NCI-H2029 treated with DMSO at 0.1 percent for 48 hours (cell line): ENCODE measurements at regions not wholly inside any gene's neighbourhood (a gene's known extent, or its start where the extent isn't known, plus 50 kb on each side); places are given as distances from the start of the nearest gene placed in this dataset.
"Not testable (repeated sequence)": the region's sequence is repeated elsewhere in the genome, so short reads cannot be mapped to it uniquely, and the experiment has no call there.

Source experiments
- DNase-seq: peaks from one replicate; lab custom pipeline; 2025; lab: John Stamatoyannopoulos, UW

DNA sequence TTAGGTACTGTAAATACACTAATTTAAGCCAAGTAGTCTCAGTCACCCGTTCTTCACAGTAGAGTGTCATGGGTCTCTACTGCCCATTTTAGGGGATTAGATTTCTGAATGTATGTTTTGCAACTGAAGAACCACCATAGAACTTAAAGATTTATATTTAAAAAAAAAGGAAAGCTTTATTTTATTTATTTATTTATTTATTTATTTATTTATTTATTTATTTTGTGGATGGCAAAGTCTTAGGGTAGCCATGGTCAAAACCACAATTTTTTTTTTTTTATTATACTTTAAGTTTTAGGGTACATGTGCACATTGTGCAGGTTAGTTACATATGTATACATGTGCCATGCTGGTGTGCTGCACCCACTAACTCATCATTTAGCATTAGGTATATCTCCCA, 960.4 kb upstream of the COX7C start:
- DNase-seq: not testable (repeated sequence)

GRCh38 chr5:85662969-85663707, 954.6 kb upstream of the COX7C start:
- not testable (repeated sequence) for DNase-seq

DNA sequence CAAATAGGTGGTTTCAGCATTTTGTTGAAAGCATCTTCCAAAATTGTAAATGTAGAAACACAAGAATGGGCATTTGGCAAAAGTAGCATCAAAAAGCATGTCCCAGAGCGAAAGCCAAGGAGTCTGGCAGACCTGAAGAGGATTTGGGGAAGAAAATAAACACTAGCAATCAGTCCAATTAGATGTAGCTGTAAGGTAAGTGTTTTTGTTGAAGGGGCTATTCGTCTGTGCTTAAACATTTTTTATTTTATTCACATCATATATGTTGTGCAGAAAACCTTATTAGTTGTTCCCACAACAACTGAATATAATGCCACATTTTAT, 954.1 kb upstream of the COX7C start:
- peak; percentile 38 for DNase-seq

GRCh38 chr5:85670417-85670816, 947.3 kb upstream of the COX7C start:
- peak; percentile 35 for DNase-seq

- DNase-seq: no peak
Measured at GRCh38 chr5:85671223-85671970, 946.3 kb upstream of the COX7C start.

- DNase-seq: no peak
Measured at GRCh38 chr5:85681871-85682270, 935.9 kb upstream of the COX7C start.

DNA sequence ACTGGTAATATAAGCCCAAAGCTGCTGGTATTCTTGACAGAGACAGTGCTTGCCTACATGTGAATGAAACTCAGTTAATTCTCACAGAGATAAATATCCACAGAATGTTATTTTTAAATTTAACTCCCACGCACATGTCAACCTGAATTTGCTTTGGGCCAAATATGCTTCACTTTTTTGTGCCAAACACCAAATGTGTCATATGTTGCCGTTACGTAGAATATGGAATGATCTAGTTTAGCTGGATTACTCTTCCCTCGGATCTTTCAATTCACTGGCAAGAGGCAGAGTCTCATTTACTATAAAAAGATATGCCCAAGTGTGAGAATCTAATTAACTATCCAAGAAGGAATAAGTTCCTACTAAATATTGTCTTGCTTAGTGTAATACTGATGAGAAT, 933.4 kb upstream of the COX7C start:
- no peak for DNase-seq

DNA sequence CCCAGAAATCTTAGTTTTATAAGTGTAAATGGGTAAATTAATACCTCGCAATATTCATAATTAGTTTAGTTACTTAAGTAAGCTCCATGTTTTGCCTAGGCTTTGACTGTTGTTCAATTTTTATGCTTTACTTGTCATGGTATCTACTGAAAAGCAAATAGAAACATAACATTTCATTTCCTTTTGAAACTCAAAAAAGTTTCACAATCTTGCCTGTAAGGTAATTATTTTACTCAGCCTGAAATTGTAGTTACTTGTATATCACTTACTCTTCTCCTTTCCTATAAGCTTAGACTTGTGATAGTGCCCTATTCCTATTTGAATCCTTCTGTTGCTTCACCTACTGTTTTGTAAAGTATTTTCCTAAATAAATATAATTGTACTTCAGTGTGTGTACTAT, 914.4 kb upstream of the COX7C start:
- no peak for DNase-seq

DNA sequence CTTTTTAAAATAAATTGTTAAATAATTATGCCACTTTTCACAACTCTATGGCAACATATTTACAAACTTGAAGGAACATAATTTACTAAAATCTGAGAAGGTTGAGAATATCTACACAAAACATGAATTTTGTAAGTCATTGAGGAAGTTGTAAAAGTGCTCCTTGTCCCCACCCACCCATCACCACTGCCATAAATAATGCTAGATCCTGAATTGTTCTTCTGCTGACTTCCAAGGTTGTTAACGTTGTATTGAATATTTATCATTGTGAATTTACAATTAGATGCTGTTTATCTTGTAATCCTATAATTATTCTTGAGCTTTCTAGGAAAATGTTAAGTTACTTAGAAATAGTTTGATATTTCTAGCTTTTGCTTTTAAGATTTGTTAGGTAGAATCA, 908.0 kb upstream of the COX7C start:
- DNase-seq: no peak

GRCh38 chr5:85716344-85717202, 901.2 kb upstream of the COX7C start:
- no peak for DNase-seq

GRCh38 chr5:85717203-85717563, 900.6 kb upstream of the COX7C start:
- DNase-seq: no peak

- DNase-seq: no peak
Measured at GRCh38 chr5:85732185-85732584, 885.6 kb upstream of the COX7C start.

GRCh38 chr5:85741972-85742371, 875.8 kb upstream of the COX7C start:
- no peak for DNase-seq

DNA sequence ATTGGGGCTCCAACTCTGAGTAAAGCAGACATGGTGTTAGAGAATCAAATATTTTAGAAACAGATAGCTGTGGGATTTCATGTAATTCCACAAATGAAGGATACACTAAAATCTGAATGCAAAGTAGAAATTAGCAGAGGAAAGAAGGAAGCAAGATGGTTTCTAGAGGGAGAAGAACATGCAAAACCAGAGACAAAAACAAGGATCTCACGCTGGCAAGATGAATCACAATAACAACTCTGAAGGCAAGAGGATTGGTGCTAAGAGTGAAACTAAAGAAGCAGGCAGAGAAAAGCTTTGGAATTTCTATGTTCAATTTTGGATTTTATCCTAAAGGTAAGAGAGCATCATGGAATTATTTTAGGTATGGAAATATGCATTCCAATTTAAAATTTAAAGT, 857.2 kb upstream of the COX7C start:
- DNase-seq: no peak

DNA sequence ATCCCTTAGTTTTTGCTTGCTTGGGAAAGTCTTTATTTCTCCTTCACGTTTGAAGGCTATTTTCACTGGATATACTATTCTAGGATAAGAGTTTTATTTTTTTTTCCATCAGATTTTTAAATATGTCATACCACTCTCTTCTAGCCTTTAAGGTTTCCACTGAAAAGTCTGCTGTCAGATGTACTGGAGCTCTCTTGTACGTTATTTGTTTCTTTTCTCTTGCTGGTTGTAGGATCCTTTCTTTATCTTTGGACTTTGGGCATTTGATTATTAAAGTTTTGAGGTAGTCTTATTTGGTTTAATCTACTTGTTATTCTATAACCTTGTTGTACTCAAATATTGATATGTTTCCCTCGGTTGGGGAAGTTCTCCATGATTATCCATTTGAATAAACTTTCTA, 848.4 kb upstream of the COX7C start:
- no peak for DNase-seq

DNA sequence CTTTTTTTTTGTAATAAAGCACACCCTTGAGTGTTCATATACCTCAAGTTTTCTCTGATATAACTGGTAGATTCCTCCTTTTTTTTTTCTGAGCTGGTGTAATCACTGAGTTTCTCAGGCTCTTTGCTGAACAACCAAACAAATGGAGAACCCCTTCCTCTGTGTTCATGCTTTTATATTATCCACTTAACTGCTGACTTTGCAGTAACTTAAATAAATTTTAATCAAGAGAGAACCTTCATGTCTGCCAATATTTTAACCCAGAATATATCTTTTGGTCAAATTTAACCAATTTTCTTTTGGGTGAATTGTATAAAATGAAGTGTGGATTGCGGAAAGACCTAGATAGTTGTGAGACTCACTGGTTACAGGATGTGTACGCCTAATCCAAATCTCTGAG, 833.0 kb upstream of the COX7C start:
- DNase-seq: no peak

GRCh38 chr5:85813146-85813545, 804.6 kb upstream of the COX7C start:
- DNase-seq: no peak

- no peak for DNase-seq
Measured at GRCh38 chr5:85814596-85814995, 803.1 kb upstream of the COX7C start.

DNA sequence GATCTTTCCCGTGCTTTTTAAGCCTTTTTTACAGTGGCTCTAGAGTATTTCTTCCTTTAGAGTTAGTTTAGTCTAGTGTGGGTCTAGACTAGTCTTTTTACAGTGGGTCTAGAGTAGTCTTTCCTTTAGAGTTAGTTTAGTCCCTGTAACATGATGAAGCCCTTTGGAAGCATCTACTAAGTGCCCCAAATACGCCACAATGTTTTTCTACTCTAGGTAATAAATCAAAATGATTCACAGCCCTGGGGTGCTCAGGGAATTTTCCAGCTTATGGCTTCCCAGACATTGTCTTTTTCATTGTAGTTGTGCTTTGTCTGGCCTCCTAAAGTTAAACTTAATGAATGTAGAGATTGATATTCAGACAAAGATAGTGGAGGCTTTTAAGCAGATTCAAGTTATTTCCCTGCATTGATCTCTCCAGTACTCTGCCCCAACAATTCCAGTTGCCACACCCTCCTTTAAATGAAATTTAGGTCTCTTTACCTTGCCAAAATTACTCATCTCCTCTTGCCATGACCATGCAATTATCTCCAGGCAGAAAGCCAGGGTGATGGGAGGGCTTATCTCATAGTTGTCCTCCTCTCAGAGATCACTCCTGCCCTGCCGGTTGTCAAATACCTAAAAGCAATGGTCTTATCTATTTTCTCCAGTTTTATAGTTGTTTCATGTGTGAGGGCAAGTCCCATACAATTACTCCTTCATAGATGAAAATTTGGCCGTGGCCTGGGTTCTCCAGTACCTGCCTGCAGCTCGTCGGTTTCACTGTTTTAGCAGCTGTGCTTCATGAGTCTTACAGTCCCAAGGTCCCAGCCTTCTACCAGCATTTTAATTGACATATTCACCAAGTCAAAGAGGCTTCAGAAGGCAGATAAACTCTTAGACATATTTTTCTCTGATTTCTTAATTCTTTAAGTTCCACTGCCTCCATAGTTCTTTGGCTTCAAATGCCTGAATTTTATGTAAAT, 794.0 kb upstream of the COX7C start:
- DNase-seq: no peak

DNA sequence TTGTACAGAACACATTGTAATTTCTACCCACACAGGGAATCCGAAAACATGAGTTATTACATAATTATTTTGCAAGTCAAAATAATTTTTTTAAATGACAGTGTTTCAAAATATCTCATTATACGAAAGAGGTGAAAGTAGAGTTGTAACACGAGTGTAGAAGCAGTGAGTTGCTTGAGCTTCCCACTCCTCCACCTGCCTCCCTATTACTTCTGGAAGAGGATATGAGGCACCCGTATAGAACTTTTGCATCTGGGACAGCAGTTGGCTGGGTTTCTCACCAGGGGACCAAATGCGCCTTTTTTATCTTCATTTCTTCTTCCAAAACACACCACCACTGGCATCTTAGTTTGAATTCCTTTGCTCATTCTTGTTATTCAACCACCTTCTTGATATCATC, 779.0 kb upstream of the COX7C start:
- no peak for DNase-seq

GRCh38 chr5:85841653-85842052, 776.1 kb upstream of the COX7C start:
- DNase-seq: no peak

GRCh38 chr5:85843535-85843934, 774.2 kb upstream of the COX7C start:
- no peak for DNase-seq
